Keratinocyte (primary cell): ENCODE measurements at regions not wholly inside any gene's neighbourhood (a gene's known extent, or its start where the extent isn't known, plus 50 kb on each side); places are given as distances from the start of the nearest gene placed in this dataset.

Experiments
- DNase-seq: peaks from one replicate; pipeline ENCODE4 v3.0.0-alpha.2; 2011; ENCODE audit warnings: low read depth, missing footprints, low spot score
- FAIRE-seq: peaks from 2 replicates; lab custom pipeline; 2011; peaks lifted over from hg19 to GRCh38; lab: Jason Lieb, UNC
- H2AFZ ChIP-seq: 2 replicates; pipeline ENCODE4 v1.6.0; 2012; ENCODE audit warnings: low read length, control low read depth, inconsistent platforms; ENCODE audit not compliant: control insufficient read depth
- H3K27ac ChIP-seq: 2 replicates; pipeline ENCODE4 v1.5.1; 2011; ENCODE audit warnings: low read length; ENCODE audit not compliant: control insufficient read depth, insufficient read depth
- H3K27me3 ChIP-seq: 3 replicates; pipeline ENCODE4 v1.6.0; 2011; ENCODE audit warnings: low read length; ENCODE audit not compliant: control insufficient read depth, insufficient read depth; ENCODE audit errors: extremely low read depth
- H3K36me3 ChIP-seq, 2 experiments: 2 replicates in 1 of 2; 3 replicates in 1 of 2; pipeline ENCODE4 v1.5.1; 2011; ENCODE audit warnings: low read length in 2 of 2, mild to moderate bottlenecking in 1 of 2; ENCODE audit not compliant: control insufficient read depth in 2 of 2, insufficient read depth in 2 of 2; ENCODE audit errors: extremely low read depth in 1 of 2
- H3K4me1 ChIP-seq: 3 replicates; pipeline ENCODE4 v1.5.1; 2011; ENCODE audit warnings: low read length; ENCODE audit not compliant: control insufficient read depth, insufficient read depth; ENCODE audit errors: extremely low read depth
- H3K4me2 ChIP-seq: 3 replicates; pipeline ENCODE4 v1.6.0; 2011; ENCODE audit warnings: low read depth, low read length; ENCODE audit not compliant: control insufficient read depth, insufficient read depth; ENCODE audit errors: extremely low read depth
- H3K4me3 ChIP-seq, 3 experiments: fragments of 200-600 bp in 1 of 3; sonication (generic) in 1 of 3; 2 replicates in 2 of 3; 3 replicates in 1 of 3; pipeline ENCODE4 v1.5.1; 2011 to 2016; ENCODE audit warnings: low read length in 3 of 3, mild to moderate bottlenecking in 3 of 3, control low read depth in 2 of 3, inconsistent platforms in 1 of 3, low read depth in 1 of 3, mixed read lengths in 1 of 3, mixed run types in 1 of 3, moderate library complexity in 1 of 3; ENCODE audit not compliant: control insufficient read depth in 2 of 3, insufficient read depth in 2 of 3; ENCODE audit errors: extremely low read depth in 1 of 3
- H3K79me2 ChIP-seq: 2 replicates; pipeline ENCODE4 v1.6.0; 2012; ENCODE audit warnings: low read length; ENCODE audit not compliant: control insufficient read depth, insufficient read depth
- H3K9ac ChIP-seq: 3 replicates; pipeline ENCODE4 v1.6.0; 2011; ENCODE audit warnings: low read length; ENCODE audit not compliant: control insufficient read depth, insufficient read depth; ENCODE audit errors: extremely low read depth
- H3K9me1 ChIP-seq: 3 replicates; pipeline ENCODE4 v1.6.0; 2011; ENCODE audit warnings: low read length; ENCODE audit not compliant: control insufficient read depth, insufficient read depth; ENCODE audit errors: extremely low read depth
- H3K9me3 ChIP-seq: 2 replicates; pipeline ENCODE4 v1.5.1; 2012; ENCODE audit warnings: low read depth, low read length; ENCODE audit not compliant: control insufficient read depth
- H4K20me1 ChIP-seq: 3 replicates; pipeline ENCODE4 v1.6.0; 2011; ENCODE audit warnings: low read length; ENCODE audit not compliant: control insufficient read depth, insufficient read depth; ENCODE audit errors: extremely low read depth
- EZH2 ChIP-seq: IDR thresholded peaks from one replicate; pipeline ENCODE4 v1.6.1; 2012; ENCODE audit warnings: inconsistent platforms, mild to moderate bottlenecking, low read length, moderate library complexity
- dilution Hi-C: fragments of 300-500 bp; cut with MboI; formaldehyde crosslinking; loops from one replicate; pipeline ENCODE4 v1.7.0; 2020; ENCODE audit warnings: low sequenced_read_pairs; ENCODE audit not compliant: extremely low pct_ligation_motif_present
- TF ChIP-seq, protein P1 (sequence below), 3 experiments: IDR thresholded peaks in 1 of 3; conservative IDR thresholded peaks in 1 of 3; optimal IDR thresholded peaks in 1 of 3; 2 replicates in 2 of 3; 3 replicates in 1 of 3; pipeline versions ENCODE3 to v1.5.1; 2011; ENCODE audit warnings: low read length in 3 of 3, mild to moderate bottlenecking in 3 of 3, moderate library complexity in 2 of 3, control low read depth in 1 of 3, inconsistent platforms in 1 of 3; ENCODE audit not compliant: insufficient read depth in 2 of 3; ENCODE audit errors: extremely low read depth in 1 of 3

DNA sequence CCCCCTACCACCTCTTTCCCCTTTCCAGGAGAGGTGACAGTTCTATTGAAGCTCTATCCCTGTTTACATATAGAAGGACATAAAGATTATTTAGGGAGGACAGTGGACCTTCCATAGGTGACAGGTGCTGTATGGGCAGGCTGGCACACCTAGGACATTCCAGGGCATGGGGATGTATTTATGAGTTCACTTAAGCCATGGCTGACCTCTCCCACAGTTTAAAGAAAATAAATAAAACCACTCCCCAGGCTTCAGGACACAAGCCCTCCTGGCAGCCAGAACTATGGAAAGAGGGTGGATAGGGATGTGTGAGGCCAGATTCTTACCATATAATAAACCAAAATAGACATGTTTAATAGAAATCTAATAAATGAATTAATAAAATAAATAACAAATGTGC, 85.6 kb upstream of the HOXC13 start:
- Histone ChIP-seq H2AFZ (no peak overlapping the region), H3K9me3 (no peaks in the 10 kb centered on the region), H3K9me1 (no peaks in the 10 kb centered on the region), H4K20me1 (no peaks in the 10 kb centered on the region), H3K4me1 (no peaks in the 10 kb centered on the region), H3K27ac (no peak overlapping the region), H3K4me3 (no peak overlapping the region), H3K27me3 (no peaks in the 10 kb centered on the region), H3K36me3 (no peaks in the 10 kb centered on the region), H3K4me2 (no peak overlapping the region), H3K9ac (no peak overlapping the region), H3K79me2 (no peaks in the 10 kb centered on the region)
- DNase-seq (no peak), FAIRE-seq (no peak)
- no peak for TF ChIP-seq EZH2
- TF ChIP-seq, protein P1, sequence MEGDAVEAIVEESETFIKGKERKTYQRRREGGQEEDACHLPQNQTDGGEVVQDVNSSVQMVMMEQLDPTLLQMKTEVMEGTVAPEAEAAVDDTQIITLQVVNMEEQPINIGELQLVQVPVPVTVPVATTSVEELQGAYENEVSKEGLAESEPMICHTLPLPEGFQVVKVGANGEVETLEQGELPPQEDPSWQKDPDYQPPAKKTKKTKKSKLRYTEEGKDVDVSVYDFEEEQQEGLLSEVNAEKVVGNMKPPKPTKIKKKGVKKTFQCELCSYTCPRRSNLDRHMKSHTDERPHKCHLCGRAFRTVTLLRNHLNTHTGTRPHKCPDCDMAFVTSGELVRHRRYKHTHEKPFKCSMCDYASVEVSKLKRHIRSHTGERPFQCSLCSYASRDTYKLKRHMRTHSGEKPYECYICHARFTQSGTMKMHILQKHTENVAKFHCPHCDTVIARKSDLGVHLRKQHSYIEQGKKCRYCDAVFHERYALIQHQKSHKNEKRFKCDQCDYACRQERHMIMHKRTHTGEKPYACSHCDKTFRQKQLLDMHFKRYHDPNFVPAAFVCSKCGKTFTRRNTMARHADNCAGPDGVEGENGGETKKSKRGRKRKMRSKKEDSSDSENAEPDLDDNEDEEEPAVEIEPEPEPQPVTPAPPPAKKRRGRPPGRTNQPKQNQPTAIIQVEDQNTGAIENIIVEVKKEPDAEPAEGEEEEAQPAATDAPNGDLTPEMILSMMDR (optimal IDR thresholded peaks at IDR 0.05 in 1 of 3, IDR thresholded peaks at IDR 0.05 in 1 of 3, conservative IDR thresholded peaks at IDR 0.05 in 1 of 3; ENCODE audit: extremely low read depth in 1 of 3, insufficient read depth in 2 of 3, low read length in 3 of 3), result no peak
- dilution Hi-C loops, result no loop called here

DNA sequence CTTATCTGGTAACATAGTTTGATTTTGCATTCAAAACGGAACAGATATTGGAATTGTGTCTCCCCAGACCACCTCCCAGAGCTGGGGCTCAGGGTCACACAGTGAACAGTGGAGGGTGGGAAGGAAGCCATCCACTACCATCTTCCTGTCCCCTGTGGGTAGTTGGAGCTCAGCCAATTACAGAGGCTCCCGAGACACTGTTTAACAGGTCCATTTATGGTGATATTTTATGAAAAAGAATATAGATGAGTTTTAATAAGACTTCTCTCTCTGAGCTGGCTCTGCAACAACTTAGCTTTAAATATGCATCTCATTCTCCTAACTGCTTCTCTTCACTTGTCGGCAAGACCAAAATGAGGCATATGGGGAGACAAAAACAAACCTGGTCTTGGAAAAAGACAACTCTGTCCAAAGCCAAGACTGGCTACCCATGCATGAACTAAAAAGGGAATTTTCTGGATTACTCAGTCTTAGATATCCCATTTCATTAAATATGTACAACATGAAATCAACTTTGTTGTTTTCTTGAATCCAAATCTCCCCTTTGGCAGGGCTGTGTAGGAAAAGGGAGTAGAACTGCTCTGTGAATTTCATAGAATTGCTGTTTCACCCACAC, 83.8 kb upstream of the HOXC13 start:
- no peak overlapping the region for H2AFZ ChIP-seq
- dilution Hi-C loops, result no loop called here
- H3K9me3 ChIP-seq, result no peaks in the 10 kb centered on the region
- FAIRE-seq (no peak), DNase-seq (no peak)
- H3K9ac ChIP-seq, result no peak overlapping the region
- no peaks in the 10 kb centered on the region for H4K20me1 ChIP-seq
- no peak for TF ChIP-seq EZH2
- TF ChIP-seq, protein P1 (optimal IDR thresholded peaks at IDR 0.05 in 1 of 3, IDR thresholded peaks at IDR 0.05 in 1 of 3, conservative IDR thresholded peaks at IDR 0.05 in 1 of 3; ENCODE audit: extremely low read depth in 1 of 3, insufficient read depth in 2 of 3, low read length in 3 of 3), result no peak
- no peak overlapping the region for H3K27ac ChIP-seq
- no peak overlapping the region for H3K4me3 ChIP-seq
- no peaks in the 10 kb centered on the region for H3K27me3 ChIP-seq
- H3K4me2 ChIP-seq, result no peak overlapping the region
- no peaks in the 10 kb centered on the region for H3K79me2 ChIP-seq
- peaks cover under 1% of the 10 kb centered on the region for H3K4me1 ChIP-seq
- no peaks in the 10 kb centered on the region for H3K9me1 ChIP-seq
- no peaks in the 10 kb centered on the region for H3K36me3 ChIP-seq
